Hepatic stellate cell (primary cell): ENCODE measurements at regions not wholly inside any gene's neighbourhood (a gene's known extent, or its start where the extent isn't known, plus 50 kb on each side); places are given as distances from the start of the nearest gene placed in this dataset.
"Not testable (repeated sequence)": the region's sequence is repeated elsewhere in the genome, so short reads cannot be mapped to it uniquely, and the experiment has no call there.

Experiments
- DNase-seq: peaks from one replicate; pipeline ENCODE4 v3.0.0; 2011; ENCODE audit warnings: low spot score

- no peak for DNase-seq
These were observed 753.3 kb downstream of the SLITRK5 start for GRCh38 chr13:88424463-88424862.

- no peak for DNase-seq
These were observed 755.5 kb downstream of the SLITRK5 start for GRCh38 chr13:88426661-88427060.

- DNase-seq = no peak
These were observed 758.7 kb downstream of the SLITRK5 start for GRCh38 chr13:88429862-88430261.

DNA sequence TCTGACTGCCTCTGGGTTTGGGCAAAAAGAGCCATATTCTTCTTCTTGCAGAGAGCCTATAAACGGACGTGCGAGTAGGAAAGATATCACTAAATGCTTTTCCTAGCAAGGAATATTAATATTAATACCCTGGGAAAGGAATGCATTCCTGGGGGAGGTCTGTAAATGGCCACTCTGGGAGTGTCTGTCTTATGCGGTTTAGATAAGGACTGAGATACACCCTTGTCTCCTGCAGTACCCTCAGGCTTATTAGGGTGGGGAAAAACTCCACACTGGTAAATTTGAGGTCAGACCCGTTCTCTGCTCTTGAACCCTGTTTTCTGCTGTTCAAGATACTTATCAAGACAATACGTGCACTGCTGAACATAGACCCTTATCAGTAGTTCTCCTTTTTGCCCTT is 763.8 kb downstream of the SLITRK5 start:
- no peak for DNase-seq

GRCh38 chr13:88436974-88437373 is 765.8 kb downstream of the SLITRK5 start:
- no peak for DNase-seq

GRCh38 chr13:88450515-88450914 is 779.3 kb downstream of the SLITRK5 start:
- no peak for DNase-seq

DNA sequence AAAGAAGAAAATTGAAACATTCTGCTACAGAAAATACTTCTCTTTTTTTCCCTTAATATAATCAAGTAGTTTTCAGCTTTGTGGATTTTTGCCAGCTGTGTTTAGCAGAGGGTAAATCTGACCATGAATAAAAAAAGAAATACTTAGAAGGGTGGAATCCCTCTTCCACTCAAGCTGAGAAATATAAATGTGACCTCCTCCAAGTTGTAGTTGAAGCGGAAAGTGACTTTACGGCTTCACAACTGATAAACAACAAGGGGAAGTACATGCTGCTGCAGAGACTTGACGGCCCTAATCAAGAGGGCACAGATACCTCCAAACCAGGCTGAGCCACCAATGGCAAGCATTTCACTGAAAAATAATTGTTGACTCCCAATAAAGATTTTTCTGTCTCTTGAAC is 785.0 kb downstream of the SLITRK5 start:
- no peak for DNase-seq

GRCh38 chr13:88459331-88459730 is 788.2 kb downstream of the SLITRK5 start:
- DNase-seq = no peak

- no peak for DNase-seq
These were observed 790.3 kb downstream of the SLITRK5 start for GRCh38 chr13:88461272-88462009.

DNA sequence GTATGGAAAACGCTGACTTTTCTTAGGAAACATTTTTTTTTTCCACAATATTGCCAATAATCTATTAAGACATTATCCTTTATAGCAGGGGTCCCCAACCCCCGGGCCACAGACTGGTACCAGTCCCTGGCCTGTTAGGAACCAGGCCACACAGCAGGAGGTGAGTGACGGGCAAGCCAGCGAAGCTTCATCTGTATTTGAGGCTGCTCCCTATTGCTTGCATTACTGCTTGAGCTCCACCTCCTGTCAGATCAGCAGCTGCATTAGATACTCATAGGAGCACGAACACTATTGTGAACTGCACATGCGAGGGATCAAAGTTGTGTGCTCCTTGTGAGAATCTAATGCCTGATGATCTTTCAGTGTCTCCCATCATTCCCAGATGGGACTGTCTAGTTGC is 793.7 kb downstream of the SLITRK5 start:
- no peak for DNase-seq

GRCh38 chr13:88472316-88472715 is 801.1 kb downstream of the SLITRK5 start:
- no peak for DNase-seq

- DNase-seq = no peak
These were observed 812.0 kb downstream of the SLITRK5 start for GRCh38 chr13:88483202-88483601.

DNA sequence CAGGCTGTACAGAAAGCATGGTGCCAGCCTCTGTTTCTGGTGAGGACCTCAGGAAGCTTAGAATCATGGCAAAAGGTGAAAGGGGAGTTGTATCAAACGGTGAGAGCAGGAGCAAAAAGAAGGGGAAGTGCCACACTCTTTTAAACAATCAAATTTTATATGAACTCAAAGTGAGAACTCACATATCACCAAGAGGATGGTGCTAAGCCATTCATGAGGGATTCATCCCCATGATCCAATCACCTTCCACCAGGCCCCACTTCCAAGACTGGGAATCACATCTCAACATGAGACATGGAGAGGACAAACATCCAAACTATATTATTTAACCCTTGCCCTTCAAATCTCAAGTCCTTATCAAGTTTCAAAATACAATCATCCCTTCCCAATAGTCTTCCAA is 836.7 kb downstream of the SLITRK5 start:
- no peak for DNase-seq

DNA sequence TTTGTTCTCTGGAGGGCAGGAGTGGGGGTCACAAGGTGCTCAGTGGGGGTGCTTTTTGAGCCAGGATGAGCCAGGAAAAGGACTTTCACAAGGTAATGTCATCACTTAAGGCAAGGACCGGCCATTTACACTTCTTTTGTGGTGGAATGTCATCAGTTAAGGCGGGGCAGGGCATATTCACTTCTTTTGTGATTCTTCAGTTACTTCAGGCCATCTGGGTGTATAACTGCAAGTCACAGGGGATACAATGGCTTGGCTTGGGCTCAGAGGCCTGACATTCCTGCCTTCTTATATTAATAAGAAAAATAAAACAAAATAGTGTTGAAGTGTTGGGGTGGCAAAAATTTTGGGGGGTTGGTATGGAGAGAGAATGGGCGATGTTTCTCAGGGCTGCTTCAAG is 841.8 kb downstream of the SLITRK5 start:
- not testable (repeated sequence) for DNase-seq

DNA sequence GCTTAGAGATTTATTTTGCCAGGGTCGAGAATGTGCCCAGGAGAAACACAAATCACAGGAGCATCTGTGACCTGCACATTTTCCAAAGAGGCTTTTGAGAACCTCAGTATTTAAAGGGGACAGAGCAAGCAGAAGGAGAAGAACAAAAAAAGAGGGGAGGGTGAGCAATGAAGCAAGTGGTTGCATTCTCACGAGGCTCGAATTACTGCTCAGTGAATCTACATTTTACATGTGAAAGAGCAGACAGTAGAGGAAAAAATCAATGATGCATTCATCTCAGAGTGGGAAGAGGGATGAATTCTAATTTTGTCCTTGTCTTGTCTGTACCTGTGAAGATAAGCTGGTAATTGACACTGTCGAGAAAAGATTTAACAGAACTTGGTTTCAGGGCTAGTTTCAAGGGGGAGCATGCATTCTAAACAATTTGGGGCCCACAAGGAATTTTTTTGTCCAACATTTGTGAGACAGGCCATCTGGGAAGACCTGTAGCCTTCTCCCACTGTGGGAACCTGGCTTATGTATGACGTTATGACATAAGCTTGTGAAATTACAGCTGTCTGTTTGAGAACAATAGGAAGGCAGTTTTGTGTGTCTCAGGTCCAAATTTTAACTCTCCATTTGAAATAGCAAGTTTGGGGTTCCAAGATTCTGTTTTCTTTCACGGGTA is 855.1 kb downstream of the SLITRK5 start:
- DNase-seq = no peak

DNA sequence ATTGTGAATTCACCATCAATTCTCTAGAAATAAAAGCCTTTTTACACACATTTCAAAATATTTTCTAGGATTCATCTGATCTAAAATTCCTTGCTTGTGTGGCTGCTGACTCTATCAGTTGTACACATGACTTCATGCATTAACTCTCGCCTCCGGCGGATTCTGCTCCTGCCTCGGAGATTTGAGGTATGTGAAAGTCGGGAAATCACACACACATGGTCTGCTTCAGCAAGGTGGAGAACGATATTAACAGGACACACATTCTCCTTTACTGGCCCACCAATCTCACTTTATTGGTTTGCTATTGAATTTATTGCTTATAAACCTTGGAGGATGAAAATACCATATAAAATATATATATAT is 855.7 kb downstream of the SLITRK5 start:
- DNase-seq = no peak

GRCh38 chr13:88541994-88542393 is 870.8 kb downstream of the SLITRK5 start:
- DNase-seq = no peak

DNA sequence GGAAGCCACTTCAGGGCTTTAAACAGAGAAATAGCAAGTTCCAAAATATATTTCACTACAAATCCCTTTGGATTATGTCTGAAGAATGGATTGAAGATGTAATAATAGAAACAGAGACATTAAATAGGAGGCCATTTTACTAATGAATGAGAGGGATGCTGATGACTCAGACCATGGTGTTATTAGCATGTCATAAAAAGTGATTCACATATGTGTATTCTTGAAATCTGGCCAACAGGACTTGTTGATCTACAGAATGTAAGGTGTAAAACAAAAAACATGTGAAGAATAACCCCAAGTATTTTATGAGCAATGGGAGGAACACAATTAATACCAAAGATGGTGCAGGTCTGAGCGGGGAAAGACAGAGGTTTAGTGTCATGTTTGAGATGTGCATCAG is 873.7 kb downstream of the SLITRK5 start:
- DNase-seq = no peak

GRCh38 chr13:88552966-88553365 is 881.8 kb downstream of the SLITRK5 start:
- no peak for DNase-seq

GRCh38 chr13:88565566-88565965 is 894.4 kb downstream of the SLITRK5 start:
- DNase-seq = no peak

DNA sequence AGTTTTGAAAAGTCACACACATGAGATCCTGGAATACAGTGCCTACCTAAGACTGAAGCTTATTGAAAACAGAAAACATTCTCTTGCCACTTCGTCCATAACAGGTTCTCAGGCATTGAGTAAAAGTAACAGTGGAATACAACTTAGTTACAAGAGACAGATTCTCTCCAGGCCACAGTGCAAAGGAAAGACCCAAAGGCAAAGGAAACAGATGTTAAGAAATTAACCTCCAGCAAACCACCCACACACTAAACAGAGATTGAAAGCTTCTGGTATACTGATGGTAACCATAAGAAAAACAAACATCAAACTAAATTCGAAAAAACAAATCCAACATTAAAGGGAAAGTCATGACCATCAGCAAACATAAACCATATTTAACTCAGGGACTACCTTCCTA is 914.7 kb downstream of the SLITRK5 start:
- DNase-seq = no peak

- DNase-seq = no peak
These were observed 915.1 kb downstream of the SLITRK5 start for GRCh38 chr13:88586263-88586662.

- DNase-seq = no peak
These were observed 919.4 kb downstream of the SLITRK5 start for GRCh38 chr13:88590574-88590973.

DNA sequence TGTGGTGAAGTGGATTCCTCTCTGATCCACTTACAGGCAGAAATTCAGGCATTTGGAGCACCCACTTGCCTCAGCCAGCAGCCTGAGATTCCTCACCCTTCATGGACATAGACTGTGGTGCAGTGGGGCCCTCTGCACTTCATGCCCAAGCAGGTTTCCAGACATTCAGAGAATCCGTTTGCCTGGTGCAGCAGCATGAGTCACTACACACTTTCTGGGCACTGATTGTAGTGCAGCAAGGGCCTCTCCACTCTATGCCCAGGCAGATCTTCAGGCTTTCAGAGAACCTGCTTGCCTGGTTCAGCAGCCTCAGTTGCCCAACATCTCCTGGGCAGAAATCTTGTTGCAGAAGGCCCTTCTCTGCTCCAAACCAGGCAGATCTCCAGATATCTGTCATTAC is 920.9 kb downstream of the SLITRK5 start:
- no peak for DNase-seq
